TTC549 (cell line): ENCODE measurements at regions not wholly inside any gene's neighbourhood (a gene's known extent, or its start where the extent isn't known, plus 50 kb on each side); places are given as distances from the start of the nearest gene placed in this dataset.

Experiments used
- FAIRE-seq: peaks from 2 replicates; lab custom pipeline; 2012; peaks lifted over from hg19 to GRCh38; lab: Jason Lieb, UNC

GRCh38 chr6:98639089-98639635 is 195.2 kb upstream of the POU3F2 start:
- no peak for FAIRE-seq

GRCh38 chr6:98640366-98640765 is 194.0 kb upstream of the POU3F2 start:
- no peak for FAIRE-seq

- FAIRE-seq: no peak
Measured at GRCh38 chr6:98641949-98642719, 192.2 kb upstream of the POU3F2 start.

GRCh38 chr6:98644063-98644462 is 190.3 kb upstream of the POU3F2 start:
- FAIRE-seq: no peak

- FAIRE-seq: no peak
Measured at GRCh38 chr6:98648211-98648914, 186.0 kb upstream of the POU3F2 start.

GRCh38 chr6:98650941-98651340 is 183.4 kb upstream of the POU3F2 start:
- no peak for FAIRE-seq

- no peak for FAIRE-seq
Measured at GRCh38 chr6:98653179-98653578, 181.2 kb upstream of the POU3F2 start.

GRCh38 chr6:98657764-98658163 is 176.6 kb upstream of the POU3F2 start:
- no peak for FAIRE-seq

GRCh38 chr6:98669371-98669770 is 165.0 kb upstream of the POU3F2 start:
- no peak for FAIRE-seq

- FAIRE-seq: no peak
Measured at GRCh38 chr6:98670045-98670746, 164.2 kb upstream of the POU3F2 start.

- no peak for FAIRE-seq
Measured at GRCh38 chr6:98672681-98673475, 161.5 kb upstream of the POU3F2 start.

GRCh38 chr6:98678481-98678880 is 155.9 kb upstream of the POU3F2 start:
- no peak for FAIRE-seq

GRCh38 chr6:98686008-98686601 is 148.3 kb upstream of the POU3F2 start:
- FAIRE-seq: no peak

GRCh38 chr6:98687752-98688151 is 146.6 kb upstream of the POU3F2 start:
- no peak for FAIRE-seq

GRCh38 chr6:98695091-98695801 is 139.1 kb upstream of the POU3F2 start:
- no peak for FAIRE-seq

- no peak for FAIRE-seq
Measured at GRCh38 chr6:98711380-98711779, 123.0 kb upstream of the POU3F2 start.

- no peak for FAIRE-seq
Measured at GRCh38 chr6:98716341-98716740, 118.0 kb upstream of the POU3F2 start.

GRCh38 chr6:98717322-98717877 is 117.0 kb upstream of the POU3F2 start:
- FAIRE-seq: no peak

- no peak for FAIRE-seq
Measured at GRCh38 chr6:98717988-98718387, 116.4 kb upstream of the POU3F2 start.

GRCh38 chr6:98724537-98724936 is 109.8 kb upstream of the POU3F2 start:
- no peak for FAIRE-seq

GRCh38 chr6:98747273-98747672 is 87.1 kb upstream of the POU3F2 start:
- FAIRE-seq: no peak
